ENCODE measurements at regions not wholly inside any gene's neighbourhood (a gene's known extent, or its start where the extent isn't known, plus 50 kb on each side); places are given as distances from the start of the nearest gene placed in this dataset.

- no peaks in the 10 kb centered on the region for H3K27me3 ChIP-seq (replicated peaks; ENCODE audit: control insufficient read depth, insufficient read depth, low read length)
- ChIA-PET CTCF (no interaction called here), POLR2A (no interaction called here)
Measured at GRCh38 chr15:39290711-39291435, 290.0 kb upstream of the THBS1 start.

GRCh38 chr15:39291690-39292089, 289.2 kb upstream of the THBS1 start:
- Mint-ChIP-seq H3K36me3 (ENCODE audit: insufficient read depth, unreplicated experiment) (no peaks in the 10 kb centered on the region), H3K9me3 (ENCODE audit: unreplicated experiment) (peaks cover 17% of the 10 kb centered on the region), H3K4me3 (ENCODE audit: unreplicated experiment) (no peak overlapping the region), H3K27me3 (ENCODE audit: insufficient read depth, unreplicated experiment) (no peaks in the 10 kb centered on the region), H3K4me1 (ENCODE audit: low read depth, unreplicated experiment) (no peaks in the 10 kb centered on the region), H3K27ac (ENCODE audit: unreplicated experiment) (peak overlapping the region; percentile 18)
- Histone ChIP-seq H3K4me1 (no peaks in the 10 kb centered on the region), H3K9me3 (no peaks in the 10 kb centered on the region), H3K27me3 (replicated peaks; ENCODE audit: control insufficient read depth, insufficient read depth, low read length) (no peaks in the 10 kb centered on the region), H3K4me3 (ENCODE audit: low read depth, low read length) (no peak overlapping the region), H3K36me3 (ENCODE audit: control insufficient read depth, insufficient read depth, low read length) (no peaks in the 10 kb centered on the region; the same call in 1 of the 2 replicates)
- ChIA-PET CTCF (no interaction called here), POLR2A (no interaction called here)
- no peak for DNase-seq
- BruUV-seq (replicated peaks), result no TSS peak
- intact Hi-C loops (cut with micrococcal nuclease; ENCODE audit: unreplicated experiment), result no loop called here
- no peak for TF ChIP-seq CTCF (IDR thresholded peaks at IDR 0.05; ENCODE audit: insufficient read depth in 1 of 2, low read depth in 1 of 2, low read length in 1 of 2, severe bottlenecking in 1 of 2, unreplicated experiment in 1 of 2)

More at GRCh38 chr15:39290711-39291435, 290.0 kb upstream of the THBS1 start:
- TF ChIP-seq CTCF (IDR thresholded peaks at IDR 0.05; ENCODE audit: insufficient read depth in 1 of 2, low read depth in 1 of 2, low read length in 1 of 2, severe bottlenecking in 1 of 2, unreplicated experiment in 1 of 2), result no peak
- BruUV-seq (replicated peaks), result no TSS peak
- H3K27me3 Mint-ChIP-seq (ENCODE audit: insufficient read depth, unreplicated experiment), result no peaks in the 10 kb centered on the region
- H3K4me3 ChIP-seq (ENCODE audit: low read depth, low read length), result no peak overlapping the region
- no peak overlapping the region for H3K4me3 Mint-ChIP-seq (ENCODE audit: unreplicated experiment)
- intact Hi-C loops (cut with micrococcal nuclease; ENCODE audit: unreplicated experiment), result no loop called here
- H3K9me3 ChIP-seq, result no peaks in the 10 kb centered on the region
- H3K27ac Mint-ChIP-seq (ENCODE audit: unreplicated experiment), result no peak overlapping the region
- H3K9me3 Mint-ChIP-seq (ENCODE audit: unreplicated experiment), result peaks cover 17% of the 10 kb centered on the region
- H3K4me1 Mint-ChIP-seq (ENCODE audit: low read depth, unreplicated experiment), result no peaks in the 10 kb centered on the region
- no peaks in the 10 kb centered on the region for H3K4me1 ChIP-seq
- no peak for DNase-seq
- H3K36me3 Mint-ChIP-seq (ENCODE audit: insufficient read depth, unreplicated experiment), result no peaks in the 10 kb centered on the region
- H3K36me3 ChIP-seq (ENCODE audit: control insufficient read depth, insufficient read depth, low read length), result no peaks in the 10 kb centered on the region; the same call in 1 of the 2 replicates

GRCh38 chr15:39296955-39297354, 283.9 kb upstream of the THBS1 start:
- BruUV-seq (replicated peaks), result no TSS peak
- H3K9me3 Mint-ChIP-seq (ENCODE audit: unreplicated experiment), result peaks cover 12% of the 10 kb centered on the region

More at GRCh38 chr15:39296955-39297354, 283.9 kb upstream of the THBS1 start:
- H3K36me3 Mint-ChIP-seq (ENCODE audit: insufficient read depth, unreplicated experiment), result peaks cover 4% of the 10 kb centered on the region
- H3K27me3 Mint-ChIP-seq (ENCODE audit: insufficient read depth, unreplicated experiment), result no peaks in the 10 kb centered on the region
- no peaks in the 10 kb centered on the region; the same call in 1 of the 2 replicates for H3K36me3 ChIP-seq (ENCODE audit: control insufficient read depth, insufficient read depth, low read length)
- DNase-seq, result no peak
- H3K27ac Mint-ChIP-seq (ENCODE audit: unreplicated experiment), result no peak overlapping the region
- H3K9me3 ChIP-seq, result no peaks in the 10 kb centered on the region
- POLR2A ChIA-PET, result no interaction called here
- H3K4me1 Mint-ChIP-seq (ENCODE audit: low read depth, unreplicated experiment), result peaks cover 6% of the 10 kb centered on the region
- H3K4me1 ChIP-seq, result peaks cover 13% of the 10 kb centered on the region; the same call in 1 of the 2 replicates
- TF ChIP-seq CTCF (IDR thresholded peaks at IDR 0.05; ENCODE audit: insufficient read depth in 1 of 2, low read depth in 1 of 2, low read length in 1 of 2, severe bottlenecking in 1 of 2, unreplicated experiment in 1 of 2), result no peak
- intact Hi-C loops (cut with micrococcal nuclease; ENCODE audit: unreplicated experiment), result no loop called here
- CTCF ChIA-PET, result no interaction called here
- H3K4me3 ChIP-seq (ENCODE audit: low read depth, low read length), result no peak overlapping the region
- no peak overlapping the region for H3K4me3 Mint-ChIP-seq (ENCODE audit: unreplicated experiment)
- no peaks in the 10 kb centered on the region for H3K27me3 ChIP-seq (replicated peaks; ENCODE audit: control insufficient read depth, insufficient read depth, low read length)

Measured in Caco-2 (cell line).